GM23338 (cell line): ENCODE measurements at regions not wholly inside any gene's neighbourhood (a gene's known extent, or its start where the extent isn't known, plus 50 kb on each side); places are given as distances from the start of the nearest gene placed in this dataset.

Experiments
- ATAC-seq: fragments of 200-7000 bp; cut with Tn5 transposase; 3 replicates; pipeline ENCODE4 v1.9.1; 2020
- DNase-seq: peaks from one replicate; pipeline ENCODE4 v3.0.0-alpha.2; 2015; ENCODE audit warnings: low spot score
- H2AFZ ChIP-seq: fragments of 200-600 bp; sonication (generic); 2 replicates; pipeline ENCODE4 v1.8.0; 2016; ENCODE audit warnings: antibody characterized with exemption, mild to moderate bottlenecking, moderate library complexity
- H3F3A ChIP-seq: fragments of 200-600 bp; sonication (generic); replicated peaks from 2 replicates; pipeline ENCODE4 v1.8.0; 2017; ENCODE audit warnings: antibody characterized with exemption, mixed run types, low read depth
- H3K27ac ChIP-seq: fragments of 200-600 bp; sonication (generic); 2 replicates; pipeline ENCODE4 v1.6.1; 2016; ENCODE audit warnings: low read depth
- H3K27me3 ChIP-seq: fragments of 200-600 bp; sonication (generic); 2 replicates; pipeline ENCODE4 v1.8.0; 2016; ENCODE audit warnings: mild to moderate bottlenecking, mixed run types, moderate library complexity; ENCODE audit not compliant: insufficient read depth
- H3K36me3 ChIP-seq: fragments of 200-600 bp; sonication (generic); 2 replicates; pipeline ENCODE4 v1.8.0; 2016; ENCODE audit warnings: mild to moderate bottlenecking; ENCODE audit not compliant: insufficient read depth
- H3K4me1 ChIP-seq: fragments of 200-600 bp; sonication (generic); 2 replicates; pipeline ENCODE4 v1.8.0; 2016; ENCODE audit warnings: mild to moderate bottlenecking, moderate library complexity; ENCODE audit not compliant: insufficient read depth
- H3K4me2 ChIP-seq: fragments of 200-600 bp; sonication (generic); 2 replicates; pipeline ENCODE4 v1.7.1; 2017; ENCODE audit warnings: mixed run types
- H3K4me3 ChIP-seq: fragments of 200-600 bp; sonication (generic); 2 replicates; pipeline ENCODE4 v1.6.1; 2016; ENCODE audit warnings: mixed run types
- H3K79me2 ChIP-seq: fragments of 200-600 bp; sonication (generic); replicated peaks from 2 replicates; pipeline ENCODE4 v1.8.0; 2017; ENCODE audit warnings: mild to moderate bottlenecking; ENCODE audit not compliant: insufficient read depth
- H3K9me2 ChIP-seq: fragments of 200-600 bp; sonication (generic); 2 replicates; pipeline ENCODE4 v1.8.0; 2017; ENCODE audit not compliant: insufficient read depth
- H4K20me1 ChIP-seq: fragments of 200-600 bp; sonication (generic); replicated peaks from 2 replicates; pipeline ENCODE4 v1.8.0; 2017; ENCODE audit warnings: mild to moderate bottlenecking; ENCODE audit not compliant: insufficient read depth
- H3K27ac Mint-ChIP-seq: 2 replicates; pipeline ENCODE4 v1.8.0; 2020; ENCODE audit warnings: inconsistent platforms, mild to moderate bottlenecking, moderate library complexity, mixed read lengths
- H3K27me3 Mint-ChIP-seq: 3 replicates; pipeline ENCODE4 v1.8.0; 2022; ENCODE audit warnings: low read depth, mild to moderate bottlenecking, moderate library complexity, mixed read lengths, inconsistent platforms; ENCODE audit not compliant: insufficient read depth, poor library complexity
- H3K36me3 Mint-ChIP-seq: 3 replicates; pipeline ENCODE4 v1.8.0; 2021; ENCODE audit warnings: low read depth, mild to moderate bottlenecking, inconsistent platforms, moderate library complexity, mixed read lengths
- H3K4me1 Mint-ChIP-seq: 3 replicates; pipeline ENCODE4 v1.8.0; 2020; ENCODE audit warnings: mild to moderate bottlenecking, inconsistent platforms, mixed read lengths
- H3K4me3 Mint-ChIP-seq: 3 replicates; pipeline ENCODE4 v1.8.0; 2021; ENCODE audit warnings: moderate library complexity, mild to moderate bottlenecking, inconsistent platforms, mixed read lengths
- H3K9me3 Mint-ChIP-seq: 3 replicates; pipeline ENCODE4 v1.8.0; 2020; ENCODE audit warnings: moderate library complexity, mild to moderate bottlenecking, inconsistent platforms, mixed read lengths
- CREB1 ChIP-seq: fragments of 250-450 bp; sonication (Bioruptor Pico); IDR thresholded peaks from 2 replicates; pipeline ENCODE4 v1.5.0; 2020; ENCODE audit warnings: low read depth, mild to moderate bottlenecking, moderate library complexity
- EZH2 ChIP-seq: fragments of 200-600 bp; sonication (generic); IDR thresholded peaks from one replicate; pipeline ENCODE4 v1.8.0; 2017; ENCODE audit warnings: antibody characterized with exemption, mild to moderate bottlenecking, low read depth; ENCODE audit not compliant: unreplicated experiment
- EZH2phosphoT487 ChIP-seq: fragments of 200-600 bp; sonication (generic); IDR thresholded peaks from one replicate; pipeline ENCODE4 v1.8.1; 2018; ENCODE audit warnings: antibody characterized with exemption; ENCODE audit not compliant: unreplicated experiment
- JUNB ChIP-seq: IDR thresholded peaks from one replicate; pipeline ENCODE4 v1.6.1; 2016; ENCODE audit warnings: antibody characterized with exemption; ENCODE audit not compliant: unreplicated experiment
- POLR2AphosphoS5 ChIP-seq: IDR thresholded peaks from 2 replicates; pipeline ENCODE4 v1.6.1; 2016; ENCODE audit warnings: antibody characterized with exemption, low read depth
- STAT1 ChIP-seq: IDR thresholded peaks from one replicate; pipeline ENCODE4 v1.6.1; 2016; ENCODE audit warnings: antibody characterized with exemption; ENCODE audit not compliant: unreplicated experiment
- ZNF114 ChIP-seq: fragments of 250-450 bp; sonication (Bioruptor Pico); IDR thresholded peaks from 2 replicates; pipeline ENCODE4 v1.5.0; 2020; ENCODE audit warnings: mild to moderate bottlenecking, moderate library complexity
- ZNF331 ChIP-seq: fragments of 250-450 bp; sonication (Bioruptor Pico); IDR thresholded peaks from 2 replicates; pipeline ENCODE4 v1.5.0; 2020; ENCODE audit warnings: low read depth, mild to moderate bottlenecking, moderate library complexity
- TF ChIP-seq, protein P1 (sequence below), 2 experiments: fragments of 200-600 bp in 1 of 2; sonication (generic) in 1 of 2; conservative IDR thresholded peaks; 2 replicates each; pipeline versions ENCODE4 v1.5.1 to v1.6.1; 2016 to 2017; ENCODE audit warnings: antibody characterized with exemption in 2 of 2, low read depth in 2 of 2, mild to moderate bottlenecking in 2 of 2, moderate library complexity in 1 of 2
- TF ChIP-seq, protein P2 (sequence below): IDR thresholded peaks from one replicate; pipeline ENCODE4 v1.6.1; 2018; ENCODE audit warnings: antibody characterized with exemption; ENCODE audit not compliant: unreplicated experiment
- TF ChIP-seq, protein P3 (sequence below): IDR thresholded peaks from 2 replicates; pipeline ENCODE4 v1.6.1; 2016; ENCODE audit warnings: antibody characterized with exemption

DNA sequence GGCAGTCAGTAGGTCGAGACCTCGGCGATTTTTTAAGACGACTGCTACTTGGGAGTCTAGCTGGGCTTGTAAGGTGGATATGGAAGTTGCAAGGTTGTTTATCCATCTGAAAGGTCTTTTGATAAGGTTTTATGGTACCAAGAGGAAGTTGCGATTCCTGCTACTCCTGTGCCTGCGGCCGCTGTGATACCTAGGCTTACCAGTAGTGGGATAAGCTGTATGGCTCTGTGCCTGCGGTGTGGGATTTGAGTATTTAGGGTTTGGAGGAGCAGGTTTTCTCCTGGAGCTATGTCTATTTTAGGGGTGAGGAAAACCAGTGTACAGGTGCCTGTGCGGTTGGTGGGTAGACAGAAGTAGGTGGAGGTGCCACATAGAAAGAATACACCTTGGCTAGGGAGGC is 1059.8 kb downstream of the SI start:
- H3K27ac ChIP-seq, result no peak overlapping the region
- Mint-ChIP-seq H3K27me3 (no peaks in the 10 kb centered on the region), H3K27ac (no peak overlapping the region), H3K9me3 (no peaks in the 10 kb centered on the region), H3K4me1 (no peaks in the 10 kb centered on the region), H3K36me3 (no peaks in the 10 kb centered on the region), H3K4me3 (no peak overlapping the region)
- H3K4me2 ChIP-seq, result no peak overlapping the region
- H3K9me2 ChIP-seq, result 0 out of 2 replicates have a peak, but pooled peaks cover 2% of the 10 kb centered on the region
- no peaks in the 10 kb centered on the region for H3F3A ChIP-seq
- TF ChIP-seq, protein P1, sequence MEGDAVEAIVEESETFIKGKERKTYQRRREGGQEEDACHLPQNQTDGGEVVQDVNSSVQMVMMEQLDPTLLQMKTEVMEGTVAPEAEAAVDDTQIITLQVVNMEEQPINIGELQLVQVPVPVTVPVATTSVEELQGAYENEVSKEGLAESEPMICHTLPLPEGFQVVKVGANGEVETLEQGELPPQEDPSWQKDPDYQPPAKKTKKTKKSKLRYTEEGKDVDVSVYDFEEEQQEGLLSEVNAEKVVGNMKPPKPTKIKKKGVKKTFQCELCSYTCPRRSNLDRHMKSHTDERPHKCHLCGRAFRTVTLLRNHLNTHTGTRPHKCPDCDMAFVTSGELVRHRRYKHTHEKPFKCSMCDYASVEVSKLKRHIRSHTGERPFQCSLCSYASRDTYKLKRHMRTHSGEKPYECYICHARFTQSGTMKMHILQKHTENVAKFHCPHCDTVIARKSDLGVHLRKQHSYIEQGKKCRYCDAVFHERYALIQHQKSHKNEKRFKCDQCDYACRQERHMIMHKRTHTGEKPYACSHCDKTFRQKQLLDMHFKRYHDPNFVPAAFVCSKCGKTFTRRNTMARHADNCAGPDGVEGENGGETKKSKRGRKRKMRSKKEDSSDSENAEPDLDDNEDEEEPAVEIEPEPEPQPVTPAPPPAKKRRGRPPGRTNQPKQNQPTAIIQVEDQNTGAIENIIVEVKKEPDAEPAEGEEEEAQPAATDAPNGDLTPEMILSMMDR (conservative IDR thresholded peaks at IDR 0.05; ENCODE audit: low read depth in 2 of 2), result peak; percentile 6 to 27; a peak in 1 of 4 replicates
- TF ChIP-seq STAT1 (no peak), EZH2phosphoT487 (no peak)
- H3K4me3 ChIP-seq, result no peak overlapping the region
- H4K20me1 ChIP-seq, result no peaks in the 10 kb centered on the region
- H3K4me1 ChIP-seq, result no peaks in the 10 kb centered on the region
- H3K79me2 ChIP-seq, result no peaks in the 10 kb centered on the region
- H3K27me3 ChIP-seq, result no peaks in the 10 kb centered on the region
- H3K36me3 ChIP-seq, result no peaks in the 10 kb centered on the region
- ATAC-seq (peak; percentile 57), DNase-seq (peak; percentile 43)
- H2AFZ ChIP-seq, result no peak overlapping the region

DNA sequence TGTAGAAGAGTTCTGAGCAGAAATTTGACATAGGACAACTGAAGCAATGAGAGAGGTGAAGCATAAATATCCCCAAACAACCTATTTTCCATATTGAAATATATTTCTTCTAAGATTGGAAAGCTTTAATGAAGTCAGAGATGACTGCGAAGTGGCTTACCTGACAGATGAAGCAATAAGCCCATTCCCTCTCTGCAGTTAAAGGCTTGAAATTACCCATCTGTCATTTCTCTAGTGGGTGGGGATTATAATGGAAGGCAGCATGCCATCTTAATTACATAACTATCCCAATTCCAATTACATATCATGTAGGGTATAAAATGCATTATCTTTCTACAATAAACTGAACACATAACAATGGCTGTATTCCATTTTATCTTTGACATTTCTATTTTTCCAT is 1070.5 kb downstream of the SI start:
- Histone ChIP-seq H4K20me1 (no peaks in the 10 kb centered on the region), H3K27ac (no peak overlapping the region), H3K4me1 (no peaks in the 10 kb centered on the region), H3K36me3 (no peaks in the 10 kb centered on the region), H3K79me2 (no peaks in the 10 kb centered on the region), H3K4me3 (no peak overlapping the region), H2AFZ (no peak overlapping the region), H3K9me2 (no peaks in the 10 kb centered on the region), H3K27me3 (no peaks in the 10 kb centered on the region), H3F3A (no peaks in the 10 kb centered on the region), H3K4me2 (no peak overlapping the region)
- H3K4me1 Mint-ChIP-seq, result no peaks in the 10 kb centered on the region
- H3K27ac Mint-ChIP-seq, result no peak overlapping the region
- peaks cover 4% of the 10 kb centered on the region for H3K27me3 Mint-ChIP-seq
- no peak overlapping the region for H3K4me3 Mint-ChIP-seq
- peaks cover 3% of the 10 kb centered on the region; the same call in 2 of the 3 replicates for H3K36me3 Mint-ChIP-seq
- peaks cover 5% of the 10 kb centered on the region; the same call in 2 of the 3 replicates for H3K9me3 Mint-ChIP-seq
- ATAC-seq (no peak), DNase-seq (no peak)
- TF ChIP-seq ZNF114 (CRISPR knock-in tag), result no peak
- TF ChIP-seq POLR2AphosphoS5, result no peak
- no peak for TF ChIP-seq JUNB
- TF ChIP-seq EZH2, result no peak
- TF ChIP-seq, protein P2, sequence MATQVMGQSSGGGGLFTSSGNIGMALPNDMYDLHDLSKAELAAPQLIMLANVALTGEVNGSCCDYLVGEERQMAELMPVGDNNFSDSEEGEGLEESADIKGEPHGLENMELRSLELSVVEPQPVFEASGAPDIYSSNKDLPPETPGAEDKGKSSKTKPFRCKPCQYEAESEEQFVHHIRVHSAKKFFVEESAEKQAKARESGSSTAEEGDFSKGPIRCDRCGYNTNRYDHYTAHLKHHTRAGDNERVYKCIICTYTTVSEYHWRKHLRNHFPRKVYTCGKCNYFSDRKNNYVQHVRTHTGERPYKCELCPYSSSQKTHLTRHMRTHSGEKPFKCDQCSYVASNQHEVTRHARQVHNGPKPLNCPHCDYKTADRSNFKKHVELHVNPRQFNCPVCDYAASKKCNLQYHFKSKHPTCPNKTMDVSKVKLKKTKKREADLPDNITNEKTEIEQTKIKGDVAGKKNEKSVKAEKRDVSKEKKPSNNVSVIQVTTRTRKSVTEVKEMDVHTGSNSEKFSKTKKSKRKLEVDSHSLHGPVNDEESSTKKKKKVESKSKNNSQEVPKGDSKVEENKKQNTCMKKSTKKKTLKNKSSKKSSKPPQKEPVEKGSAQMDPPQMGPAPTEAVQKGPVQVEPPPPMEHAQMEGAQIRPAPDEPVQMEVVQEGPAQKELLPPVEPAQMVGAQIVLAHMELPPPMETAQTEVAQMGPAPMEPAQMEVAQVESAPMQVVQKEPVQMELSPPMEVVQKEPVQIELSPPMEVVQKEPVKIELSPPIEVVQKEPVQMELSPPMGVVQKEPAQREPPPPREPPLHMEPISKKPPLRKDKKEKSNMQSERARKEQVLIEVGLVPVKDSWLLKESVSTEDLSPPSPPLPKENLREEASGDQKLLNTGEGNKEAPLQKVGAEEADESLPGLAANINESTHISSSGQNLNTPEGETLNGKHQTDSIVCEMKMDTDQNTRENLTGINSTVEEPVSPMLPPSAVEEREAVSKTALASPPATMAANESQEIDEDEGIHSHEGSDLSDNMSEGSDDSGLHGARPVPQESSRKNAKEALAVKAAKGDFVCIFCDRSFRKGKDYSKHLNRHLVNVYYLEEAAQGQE, result no peak
- TF ChIP-seq, protein P3, sequence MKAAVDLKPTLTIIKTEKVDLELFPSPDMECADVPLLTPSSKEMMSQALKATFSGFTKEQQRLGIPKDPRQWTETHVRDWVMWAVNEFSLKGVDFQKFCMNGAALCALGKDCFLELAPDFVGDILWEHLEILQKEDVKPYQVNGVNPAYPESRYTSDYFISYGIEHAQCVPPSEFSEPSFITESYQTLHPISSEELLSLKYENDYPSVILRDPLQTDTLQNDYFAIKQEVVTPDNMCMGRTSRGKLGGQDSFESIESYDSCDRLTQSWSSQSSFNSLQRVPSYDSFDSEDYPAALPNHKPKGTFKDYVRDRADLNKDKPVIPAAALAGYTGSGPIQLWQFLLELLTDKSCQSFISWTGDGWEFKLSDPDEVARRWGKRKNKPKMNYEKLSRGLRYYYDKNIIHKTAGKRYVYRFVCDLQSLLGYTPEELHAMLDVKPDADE, result no peak
- TF ChIP-seq ZNF331 (CRISPR knock-in tag), result no peak
- no peak for TF ChIP-seq EZH2phosphoT487
- no peak for TF ChIP-seq CREB1
- TF ChIP-seq, protein P1 (conservative IDR thresholded peaks at IDR 0.05; ENCODE audit: low read depth in 2 of 2), result no peak
